HUES64 (cell line): ENCODE measurements at regions not wholly inside any gene's neighbourhood (a gene's known extent, or its start where the extent isn't known, plus 50 kb on each side); places are given as distances from the start of the nearest gene placed in this dataset.
"Not testable (repeated sequence)": the region's sequence is repeated elsewhere in the genome, so short reads cannot be mapped to it uniquely, and the experiment has no call there.

Experiments used
- H3K27ac ChIP-seq: 2 replicates; pipeline ENCODE4 v1.7.0; 2013; ENCODE audit warnings: low read depth, low read length, inconsistent platforms
- H3K27me3 ChIP-seq: 2 replicates; pipeline ENCODE4 v1.6.1; 2013; ENCODE audit warnings: mild to moderate bottlenecking, low read length; ENCODE audit not compliant: insufficient read depth
- H3K36me3 ChIP-seq: 2 replicates; pipeline ENCODE4 v1.6.1; 2013; ENCODE audit warnings: mild to moderate bottlenecking, low read length; ENCODE audit not compliant: insufficient read depth
- H3K4me1 ChIP-seq: 2 replicates; pipeline ENCODE4 v1.6.1; 2013; ENCODE audit warnings: mild to moderate bottlenecking, low read length, moderate library complexity; ENCODE audit not compliant: insufficient read depth
- H3K4me3 ChIP-seq: 2 replicates; pipeline ENCODE4 v1.5.1; 2013; ENCODE audit warnings: mild to moderate bottlenecking, low read length, moderate library complexity
- H3K9ac ChIP-seq: 2 replicates; pipeline ENCODE4 v1.6.1; 2013; ENCODE audit warnings: mild to moderate bottlenecking, low read depth, low read length
- H3K9me3 ChIP-seq: 2 replicates; pipeline ENCODE4 v1.6.1; 2013; ENCODE audit warnings: low read depth, low read length; ENCODE audit not compliant: insufficient read depth
- WGBS: fragments of 150-250, 120-280 bp; methylation state at CpG from one replicate; pipeline ENCODE4 v1.1.7; 2013; ENCODE audit warnings: missing lambda C conversion rate; 5-methylcytosine and 5-hydroxymethylcytosine counted together

GRCh38 chr5:125923958-125924357 is 499.3 kb upstream of the GRAMD2B start:
- WGBS = 94% methylated on average over 11 of the region's 11 CpGs
- H3K9me3 ChIP-seq = peaks cover 20% of the 10 kb centered on the region
- not testable (repeated sequence) for H3K9ac ChIP-seq

DNA sequence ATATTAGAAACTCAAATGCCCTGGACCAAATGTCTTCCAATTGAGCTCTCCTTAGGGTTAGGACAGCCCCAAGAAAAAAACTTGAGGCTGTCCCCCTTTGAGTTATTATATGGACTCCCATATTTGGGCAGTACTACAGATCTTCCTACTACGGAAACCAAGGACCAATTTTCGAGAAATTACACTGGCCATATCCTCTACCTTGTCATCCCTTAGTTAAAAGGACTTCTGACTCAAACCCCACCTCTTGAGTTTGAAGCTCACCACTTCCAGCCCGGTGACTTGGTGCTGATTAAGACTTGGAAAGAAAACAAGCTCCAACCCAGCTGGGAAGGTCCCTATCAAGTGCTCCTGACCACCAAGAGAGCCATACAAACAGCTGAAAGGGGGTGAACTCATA is 497.0 kb upstream of the GRAMD2B start:
- Histone ChIP-seq H3K27ac (no peak overlapping the region), H3K36me3 (no peaks in the 10 kb centered on the region), H3K4me3 (no peak overlapping the region), H3K4me1 (no peaks in the 10 kb centered on the region), H3K9ac (no peak overlapping the region), H3K27me3 (no peaks in the 10 kb centered on the region), H3K9me3 (peaks cover 20% of the 10 kb centered on the region)
- 98% methylated on average over 3 of the region's 3 CpGs for WGBS

More at GRCh38 chr5:125923958-125924357, 499.3 kb upstream of the GRAMD2B start:
- H3K4me1 ChIP-seq, H3K36me3 ChIP-seq, H3K4me3 ChIP-seq, H3K27ac ChIP-seq, H3K27me3 ChIP-seq: not testable (repeated sequence)

- WGBS = 94% methylated on average over 6 of the region's 6 CpGs
- H3K9me3 ChIP-seq = peaks cover 20% of the 10 kb centered on the region
- H3K4me1 ChIP-seq = no peaks in the 10 kb centered on the region
- no peak overlapping the region for H3K27ac ChIP-seq
- H3K9ac ChIP-seq = no peak overlapping the region
- no peaks in the 10 kb centered on the region for H3K36me3 ChIP-seq
- H3K4me3 ChIP-seq = no peak overlapping the region
- H3K27me3 ChIP-seq = no peaks in the 10 kb centered on the region
These were observed 494.5 kb upstream of the GRAMD2B start for GRCh38 chr5:125928663-125929062.

GRCh38 chr5:125950012-125950615 is 473.1 kb upstream of the GRAMD2B start:
- WGBS = 96% methylated on average over 3 of the region's 5 CpGs
- H3K4me1 ChIP-seq = no peaks in the 10 kb centered on the region

GRCh38 chr5:125961150-125961549 is 462.1 kb upstream of the GRAMD2B start:
- Histone ChIP-seq H3K9ac (no peak overlapping the region), H3K27me3 (no peaks in the 10 kb centered on the region), H3K4me3 (no peak overlapping the region), H3K9me3 (no peaks in the 10 kb centered on the region), H3K4me1 (no peaks in the 10 kb centered on the region), H3K36me3 (no peaks in the 10 kb centered on the region), H3K27ac (no peak overlapping the region)
- WGBS = 95% methylated on average over 1 of the region's 1 CpG

More at GRCh38 chr5:125950012-125950615, 473.1 kb upstream of the GRAMD2B start:
- H3K4me3 ChIP-seq = no peak overlapping the region
- no peaks in the 10 kb centered on the region for H3K36me3 ChIP-seq
- H3K9ac ChIP-seq = no peak overlapping the region
- no peaks in the 10 kb centered on the region for H3K27me3 ChIP-seq
- H3K27ac ChIP-seq = no peak overlapping the region
- no peaks in the 10 kb centered on the region for H3K9me3 ChIP-seq

- H3K36me3 ChIP-seq = no peaks in the 10 kb centered on the region
- 97% methylated on average over 3 of the region's 4 CpGs for WGBS
- H3K9ac ChIP-seq = no peak overlapping the region
These were observed 457.6 kb upstream of the GRAMD2B start for GRCh38 chr5:125965577-125965976.

GRCh38 chr5:125967576-125967975 is 455.6 kb upstream of the GRAMD2B start:
- Histone ChIP-seq H3K4me1 (peaks cover 10% of the 10 kb centered on the region), H3K36me3 (no peaks in the 10 kb centered on the region), H3K27me3 (no peaks in the 10 kb centered on the region), H3K9ac (no peak overlapping the region), H3K27ac (no peak overlapping the region), H3K4me3 (no peak overlapping the region), H3K9me3 (no peaks in the 10 kb centered on the region)

More at GRCh38 chr5:125965577-125965976, 457.6 kb upstream of the GRAMD2B start:
- Histone ChIP-seq H3K4me1 (peaks cover 2% of the 10 kb centered on the region; the same call in 1 of the 2 replicates), H3K9me3 (no peaks in the 10 kb centered on the region), H3K4me3 (no peak overlapping the region), H3K27ac (no peak overlapping the region), H3K27me3 (no peaks in the 10 kb centered on the region)

- Histone ChIP-seq H3K4me1 (peaks cover 14% of the 10 kb centered on the region), H3K36me3 (no peaks in the 10 kb centered on the region), H3K4me3 (no peak overlapping the region), H3K9me3 (no peaks in the 10 kb centered on the region), H3K27me3 (no peaks in the 10 kb centered on the region), H3K9ac (no peak overlapping the region), H3K27ac (no peak overlapping the region)
- 97% methylated on average over 4 of the region's 6 CpGs for WGBS
These were observed 454.0 kb upstream of the GRAMD2B start for GRCh38 chr5:125969011-125969813.

GRCh38 chr5:125969814-125970171 is 453.4 kb upstream of the GRAMD2B start:
- H3K4me3 ChIP-seq = no peak overlapping the region
- no peaks in the 10 kb centered on the region for H3K27me3 ChIP-seq
- no peak overlapping the region for H3K27ac ChIP-seq
- H3K36me3 ChIP-seq = no peaks in the 10 kb centered on the region
- no peaks in the 10 kb centered on the region for H3K9me3 ChIP-seq
- no peak overlapping the region for H3K9ac ChIP-seq
- 100% methylated on average over 1 of the region's 1 CpG for WGBS
- H3K4me1 ChIP-seq = peaks cover 14% of the 10 kb centered on the region

GRCh38 chr5:125970631-125971307 is 452.4 kb upstream of the GRAMD2B start:
- Histone ChIP-seq H3K4me1 (peaks cover 14% of the 10 kb centered on the region), H3K27me3 (no peaks in the 10 kb centered on the region), H3K36me3 (no peaks in the 10 kb centered on the region), H3K9ac (0 out of 2 replicates have a peak overlapping the region, but pooled peaks have one; percentile 8), H3K4me3 (no peak overlapping the region), H3K9me3 (no peaks in the 10 kb centered on the region), H3K27ac (no peak overlapping the region)
- 88% methylated on average over 5 of the region's 7 CpGs for WGBS

DNA sequence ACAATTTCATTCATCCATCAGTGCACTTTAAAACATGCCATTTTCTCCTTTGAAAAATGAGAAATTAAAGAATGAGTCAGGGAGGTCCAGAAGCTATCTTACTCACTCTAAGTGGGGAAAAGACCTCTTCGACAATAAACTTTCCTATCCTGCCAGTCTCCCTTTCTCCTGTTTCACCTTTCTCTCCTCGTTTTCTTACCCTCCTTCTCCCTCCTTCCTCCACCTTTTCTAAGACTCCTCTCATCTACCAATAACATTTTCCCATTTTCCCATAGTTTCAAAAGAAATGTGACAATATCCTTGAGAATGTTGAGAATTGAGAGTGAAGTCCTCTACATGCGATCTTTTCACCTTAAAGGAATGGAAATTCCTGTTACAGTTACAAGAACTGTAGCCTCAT is 450.5 kb upstream of the GRAMD2B start:
- no peak overlapping the region for H3K27ac ChIP-seq
- no peaks in the 10 kb centered on the region for H3K27me3 ChIP-seq
- WGBS = 76% methylated on average over 3 of the region's 3 CpGs
- H3K4me1 ChIP-seq = peaks cover 14% of the 10 kb centered on the region
- H3K4me3 ChIP-seq = no peak overlapping the region
- H3K9ac ChIP-seq = no peak overlapping the region
- H3K36me3 ChIP-seq = no peaks in the 10 kb centered on the region
- no peaks in the 10 kb centered on the region for H3K9me3 ChIP-seq
